Astrocyte of the cerebellum (primary cell): ENCODE measurements at regions not wholly inside any gene's neighbourhood (a gene's known extent, or its start where the extent isn't known, plus 50 kb on each side); places are given as distances from the start of the nearest gene placed in this dataset.

ENCODE experiments used
- DNase-seq: peaks from one replicate; pipeline ENCODE4 v3.0.0-alpha.2; 2011; ENCODE audit warnings: low read depth
- H3K4me3 ChIP-seq: 2 replicates; pipeline ENCODE4 v1.5.1; 2011; ENCODE audit warnings: mild to moderate bottlenecking, low read depth, low read length, moderate library complexity
- in situ Hi-C: cut with HindIII; loops from 2 replicates; pipeline ENCODE4 v1.10.0; 2017; ENCODE audit warnings: low sequenced_read_pairs
- TF ChIP-seq, protein P1 (sequence below): IDR thresholded peaks from 2 replicates; pipeline ENCODE4 v1.5.1; 2012; ENCODE audit warnings: low read length, low read depth, moderate library complexity, mild to moderate bottlenecking; ENCODE audit errors: missing control alignments

DNA sequence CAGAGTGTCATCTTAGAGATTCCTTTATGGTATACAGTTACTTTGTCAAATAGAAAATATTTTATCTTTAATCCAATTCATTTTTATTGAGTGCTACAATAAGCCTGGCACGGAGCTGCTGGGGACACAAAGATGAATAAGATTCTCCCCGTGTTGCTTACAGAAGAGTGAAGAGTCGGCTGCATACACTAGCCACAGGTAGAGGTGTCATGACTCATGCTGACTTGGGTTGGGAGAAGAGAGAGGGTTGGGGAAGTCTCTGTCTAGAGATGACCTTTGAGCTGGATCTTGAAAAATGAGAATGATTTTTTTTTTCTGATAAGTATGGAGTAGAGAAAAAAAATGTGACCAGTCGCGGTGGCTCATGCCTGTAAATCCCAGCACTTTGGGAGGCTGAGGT lies 289.9 kb upstream of the CELF2 start:
- no peak overlapping the region for H3K4me3 ChIP-seq
- TF ChIP-seq, protein P1, sequence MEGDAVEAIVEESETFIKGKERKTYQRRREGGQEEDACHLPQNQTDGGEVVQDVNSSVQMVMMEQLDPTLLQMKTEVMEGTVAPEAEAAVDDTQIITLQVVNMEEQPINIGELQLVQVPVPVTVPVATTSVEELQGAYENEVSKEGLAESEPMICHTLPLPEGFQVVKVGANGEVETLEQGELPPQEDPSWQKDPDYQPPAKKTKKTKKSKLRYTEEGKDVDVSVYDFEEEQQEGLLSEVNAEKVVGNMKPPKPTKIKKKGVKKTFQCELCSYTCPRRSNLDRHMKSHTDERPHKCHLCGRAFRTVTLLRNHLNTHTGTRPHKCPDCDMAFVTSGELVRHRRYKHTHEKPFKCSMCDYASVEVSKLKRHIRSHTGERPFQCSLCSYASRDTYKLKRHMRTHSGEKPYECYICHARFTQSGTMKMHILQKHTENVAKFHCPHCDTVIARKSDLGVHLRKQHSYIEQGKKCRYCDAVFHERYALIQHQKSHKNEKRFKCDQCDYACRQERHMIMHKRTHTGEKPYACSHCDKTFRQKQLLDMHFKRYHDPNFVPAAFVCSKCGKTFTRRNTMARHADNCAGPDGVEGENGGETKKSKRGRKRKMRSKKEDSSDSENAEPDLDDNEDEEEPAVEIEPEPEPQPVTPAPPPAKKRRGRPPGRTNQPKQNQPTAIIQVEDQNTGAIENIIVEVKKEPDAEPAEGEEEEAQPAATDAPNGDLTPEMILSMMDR: no peak
- in situ Hi-C loops: no loop called here
- DNase-seq: no peak

GRCh38 chr10:10730471-10731043 lies 287.1 kb upstream of the CELF2 start:
- in situ Hi-C loops: no loop called here
- DNase-seq: no peak
- TF ChIP-seq, protein P1: no peak
- no peak overlapping the region for H3K4me3 ChIP-seq

GRCh38 chr10:10731366-10731765 lies 286.3 kb upstream of the CELF2 start:
- H3K4me3 ChIP-seq: no peak overlapping the region
- in situ Hi-C loops: no loop called here
- TF ChIP-seq, protein P1: no peak
- DNase-seq: no peak

DNA sequence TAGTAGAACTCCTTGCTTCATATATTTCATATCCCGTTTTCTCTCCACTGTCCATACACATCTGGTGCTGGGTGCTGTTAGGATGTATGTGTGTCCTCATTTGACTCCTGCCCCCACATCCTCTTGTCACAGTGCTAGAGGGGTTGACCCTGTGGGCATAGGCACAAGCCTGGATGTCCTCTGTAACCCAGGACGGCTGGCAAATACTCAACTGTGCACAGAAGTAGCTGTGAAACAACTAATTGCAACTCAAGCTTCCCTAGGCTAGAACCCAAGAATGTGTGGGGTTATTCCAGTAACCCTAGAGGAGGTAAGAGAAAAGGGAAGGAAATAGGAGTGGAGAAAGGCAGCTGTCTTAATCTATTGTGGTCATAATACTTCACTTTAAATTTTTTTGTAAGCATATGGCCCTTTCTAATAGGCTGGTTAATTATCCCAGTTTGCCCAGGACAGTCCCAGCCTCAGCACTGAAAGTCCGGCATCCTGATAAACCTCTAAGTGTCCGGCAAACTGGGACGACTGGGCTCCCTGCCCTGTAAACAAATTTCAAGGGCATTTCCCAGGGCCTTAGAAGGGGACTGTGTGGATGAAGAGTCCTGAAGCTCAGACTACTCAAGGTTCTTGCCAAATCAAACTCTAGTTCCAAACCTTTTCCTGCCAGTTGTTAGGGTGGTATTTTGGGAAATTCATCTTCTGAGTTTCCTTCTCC lies 283.2 kb upstream of the CELF2 start:
- H3K4me3 ChIP-seq: no peak overlapping the region
- TF ChIP-seq, protein P1: no peak
- no peak for DNase-seq
- in situ Hi-C loops: no loop called here

DNA sequence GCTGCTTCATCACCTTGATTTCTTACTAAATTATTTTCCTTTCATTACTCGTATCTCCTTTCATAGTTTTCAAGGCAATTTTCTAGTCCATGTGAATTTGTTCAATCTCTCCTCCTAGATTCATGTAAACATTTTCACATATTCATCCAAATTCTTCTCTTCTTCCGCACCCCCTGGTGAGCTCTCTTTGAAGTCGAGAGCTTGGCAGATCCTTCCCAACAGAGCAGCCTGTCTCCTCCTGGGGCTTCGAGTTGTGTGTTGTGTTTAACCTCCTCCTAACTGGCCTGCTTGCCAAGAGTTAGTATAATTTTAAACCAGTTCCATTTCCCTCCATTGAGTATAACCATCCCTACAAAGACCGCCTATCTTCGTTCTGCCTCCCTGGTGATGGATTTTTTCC lies 272.4 kb upstream of the CELF2 start:
- TF ChIP-seq, protein P1: no peak
- H3K4me3 ChIP-seq: no peak overlapping the region
- in situ Hi-C loops: no loop called here

GRCh38 chr10:10755490-10755889 lies 262.2 kb upstream of the CELF2 start:
- in situ Hi-C loops: no loop called here
- DNase-seq: no peak

More for the DNA sequence above, 272.4 kb upstream of the CELF2 start:
- no peak for DNase-seq

More at GRCh38 chr10:10755490-10755889, 262.2 kb upstream of the CELF2 start:
- no peak overlapping the region for H3K4me3 ChIP-seq
- TF ChIP-seq, protein P1: no peak
